GM19397 (cell line): ENCODE measurements at regions not wholly inside any gene's neighbourhood (a gene's known extent, or its start where the extent isn't known, plus 50 kb on each side); places are given as distances from the start of the nearest gene placed in this dataset.
A peak's percentile ranks its signal among the peaks of the same experiment; 100 is the strongest.
"Not testable (repeated sequence)": the region's sequence is repeated elsewhere in the genome, so short reads cannot be mapped to it uniquely, and the experiment has no call there.

Source experiments
- ATAC-seq: cut with Tn5 transposase; IDR thresholded peaks from one replicate; pipeline ENCODE4 v1.9.1; 2021; ENCODE audit warnings: mild to moderate bottlenecking, moderate library complexity; ENCODE audit not compliant: unreplicated experiment

GRCh38 chr7:112938863-112939573 is 147.6 kb downstream of the GPR85 start:
- ATAC-seq, result peak; percentile 7

GRCh38 chr7:112937651-112938415 is 147.6 kb upstream of the TMEM168 start:
- ATAC-seq, result no peak

DNA sequence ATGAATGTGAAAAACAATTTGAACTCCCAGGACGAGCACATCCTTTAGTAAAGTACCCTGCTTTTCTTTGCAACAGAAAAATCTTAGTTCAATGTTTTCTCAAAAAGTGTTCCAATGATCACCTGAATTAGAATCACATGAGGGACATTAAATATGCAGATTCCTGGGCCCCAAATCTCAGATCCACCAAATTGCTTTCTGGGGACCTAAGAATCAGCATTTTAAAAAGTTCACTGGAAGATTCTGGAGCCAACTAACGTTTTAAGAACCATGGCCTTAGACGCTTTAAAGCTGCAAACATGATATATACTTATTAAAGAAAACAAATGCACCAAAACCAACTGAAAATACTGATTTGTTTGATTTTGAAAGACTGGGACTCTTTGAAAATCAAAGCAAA is 143.4 kb upstream of the TMEM168 start:
- ATAC-seq, result no peak

- ATAC-seq, result no peak
These were observed 140.6 kb upstream of the TMEM168 start for GRCh38 chr7:112930787-112931186.

DNA sequence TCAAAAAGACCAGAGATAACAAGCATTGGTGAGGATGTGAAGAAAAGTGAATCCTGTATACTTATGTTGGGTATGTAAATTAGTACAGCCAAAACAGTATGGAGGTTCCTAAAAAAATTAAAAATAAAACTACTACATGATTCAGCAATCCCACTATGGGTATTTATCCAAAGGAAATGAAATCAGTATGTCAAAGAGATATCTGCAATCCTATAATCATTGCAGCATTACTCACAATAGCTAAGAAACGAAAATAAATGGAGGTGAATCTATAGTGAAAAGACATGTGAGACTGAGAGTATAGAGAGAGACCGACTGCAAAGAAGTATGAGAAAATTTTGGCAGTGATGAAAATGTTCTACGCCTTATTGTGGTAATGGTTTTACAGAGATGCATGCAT is 139.2 kb upstream of the TMEM168 start:
- ATAC-seq, result no peak

GRCh38 chr7:112926018-112926417 is 135.8 kb upstream of the TMEM168 start:
- ATAC-seq, result no peak

DNA sequence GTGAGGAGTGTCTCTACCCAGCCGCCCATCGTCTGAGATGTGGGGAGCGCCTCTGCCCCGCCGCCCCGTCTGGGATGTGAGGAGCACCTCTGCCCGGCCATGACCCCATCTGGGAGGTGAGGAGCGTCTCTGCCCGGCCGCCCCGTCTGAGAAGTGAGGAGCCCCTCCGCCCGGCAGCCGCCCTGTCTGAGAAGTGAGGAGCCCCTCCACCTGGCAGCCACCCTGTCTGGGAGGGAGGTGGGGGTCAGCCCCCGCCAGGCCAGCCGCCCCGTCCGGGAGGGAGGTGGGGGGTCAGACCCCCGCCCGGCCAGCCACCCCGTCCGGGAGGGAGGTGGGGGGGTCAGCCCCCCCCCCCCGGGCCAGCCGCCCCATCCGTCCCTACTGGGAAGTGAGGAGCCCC is 132.4 kb upstream of the TMEM168 start:
- not testable (repeated sequence) for ATAC-seq

- ATAC-seq, result not testable (repeated sequence)
These were observed 126.2 kb upstream of the TMEM168 start for GRCh38 chr7:112916431-112916830.

DNA sequence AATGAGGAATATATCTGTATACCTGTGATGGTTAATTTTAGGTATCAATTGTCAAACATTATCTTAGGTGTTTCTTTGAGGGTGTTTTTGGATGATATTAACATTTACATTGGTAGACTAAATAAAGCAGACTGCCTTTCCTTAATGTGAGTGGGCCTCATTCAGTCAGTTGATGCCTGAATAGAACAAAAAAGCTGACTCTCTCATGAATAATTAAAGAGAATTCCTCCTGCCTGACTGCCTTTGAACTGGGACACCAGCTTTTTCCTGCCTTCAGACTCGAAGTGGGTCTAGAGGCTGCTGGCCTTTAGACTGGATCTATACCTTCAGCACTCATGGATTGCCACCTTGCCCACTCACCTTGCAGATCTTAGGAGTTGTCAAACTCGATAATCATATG is 117.9 kb upstream of the TMEM168 start:
- no peak for ATAC-seq

- no peak for ATAC-seq
These were observed 117.5 kb upstream of the TMEM168 start for GRCh38 chr7:112907658-112908057.

GRCh38 chr7:112905950-112906349 is 115.8 kb upstream of the TMEM168 start:
- no peak for ATAC-seq

DNA sequence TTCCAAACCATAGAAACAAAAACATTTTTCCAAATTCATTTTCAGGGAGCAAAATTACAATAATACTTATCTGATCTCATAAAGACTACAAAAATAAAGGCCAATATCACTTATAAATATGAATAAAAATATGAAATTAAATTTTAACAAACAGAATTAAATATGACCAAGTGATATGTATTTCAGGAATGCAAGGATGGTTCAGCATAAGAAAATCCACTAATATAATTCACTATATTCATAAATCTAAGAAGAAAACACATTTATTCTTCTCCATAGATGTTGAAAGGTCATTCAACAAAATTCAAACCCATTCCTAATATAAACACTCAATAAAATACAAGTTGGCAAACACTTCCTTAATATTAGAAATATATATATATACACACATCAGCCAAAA is 115.2 kb upstream of the TMEM168 start:
- ATAC-seq, result no peak

DNA sequence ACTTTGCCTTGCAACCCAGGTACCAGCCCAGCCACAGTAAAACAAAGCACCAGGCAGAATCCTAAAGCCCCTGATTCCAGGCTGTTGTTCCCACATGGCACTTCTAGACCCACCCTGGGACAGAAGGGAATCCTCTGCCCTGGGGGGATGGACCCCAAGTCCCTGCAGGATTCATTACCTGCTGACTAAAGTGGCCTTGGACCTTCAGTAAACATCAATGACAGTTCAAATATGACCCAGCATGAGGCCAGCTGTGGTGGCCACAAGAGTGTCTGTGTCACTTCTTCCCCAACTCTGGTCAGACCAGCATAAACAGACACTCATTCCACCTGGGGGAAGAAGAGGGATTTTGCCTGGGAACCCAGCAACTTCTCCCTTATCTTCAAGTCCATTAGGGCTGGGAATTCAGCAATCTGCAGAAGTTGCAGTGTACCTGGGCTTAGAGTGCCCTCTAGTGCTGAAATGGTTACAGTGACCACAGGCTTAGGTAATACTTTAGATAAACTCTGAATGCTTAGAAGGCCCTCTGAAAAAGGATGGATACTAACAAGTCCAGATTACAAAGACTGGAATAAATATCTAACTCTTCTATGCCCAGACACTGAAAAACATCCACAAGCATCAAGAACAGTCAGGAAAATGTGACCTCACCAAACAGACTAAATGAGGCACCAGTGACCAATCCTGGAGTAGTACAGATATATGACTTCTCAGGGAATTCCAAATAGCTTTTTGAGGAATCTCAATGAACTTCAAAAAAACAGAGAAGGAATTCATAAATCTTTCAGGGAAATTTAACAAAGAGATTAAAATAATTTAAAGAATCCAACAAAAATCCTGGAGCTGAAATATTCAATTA is 108.5 kb upstream of the TMEM168 start:
- ATAC-seq, result peak; percentile 83

DNA sequence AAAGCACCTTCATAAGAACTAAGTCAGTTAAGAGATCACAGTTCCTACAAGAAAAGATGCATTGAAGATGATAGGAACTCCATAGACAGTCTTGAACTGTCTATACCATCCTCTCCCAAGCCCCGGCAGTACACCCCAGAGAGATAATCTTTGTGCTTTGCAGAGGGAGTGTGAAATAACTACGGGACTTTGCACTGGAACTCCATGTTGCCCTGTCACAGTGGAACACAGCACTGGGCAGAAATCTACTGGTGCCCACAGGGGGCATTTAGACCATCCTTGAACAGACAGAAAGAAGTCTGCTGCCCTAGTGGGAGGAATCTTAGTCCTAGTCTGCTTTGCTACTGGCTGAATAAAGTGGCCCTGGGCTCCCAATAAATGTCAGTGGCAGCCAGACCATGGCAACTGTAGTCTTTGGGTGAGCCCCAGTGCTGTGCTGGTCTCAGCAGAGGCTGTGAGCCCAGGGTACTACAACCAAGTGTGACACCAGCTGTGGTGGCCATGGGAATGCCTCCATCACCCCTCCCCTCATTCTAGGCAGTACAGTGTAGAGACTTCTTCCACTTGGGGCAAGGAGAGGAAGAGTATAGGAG is 107.7 kb upstream of the TMEM168 start:
- ATAC-seq, result no peak

DNA sequence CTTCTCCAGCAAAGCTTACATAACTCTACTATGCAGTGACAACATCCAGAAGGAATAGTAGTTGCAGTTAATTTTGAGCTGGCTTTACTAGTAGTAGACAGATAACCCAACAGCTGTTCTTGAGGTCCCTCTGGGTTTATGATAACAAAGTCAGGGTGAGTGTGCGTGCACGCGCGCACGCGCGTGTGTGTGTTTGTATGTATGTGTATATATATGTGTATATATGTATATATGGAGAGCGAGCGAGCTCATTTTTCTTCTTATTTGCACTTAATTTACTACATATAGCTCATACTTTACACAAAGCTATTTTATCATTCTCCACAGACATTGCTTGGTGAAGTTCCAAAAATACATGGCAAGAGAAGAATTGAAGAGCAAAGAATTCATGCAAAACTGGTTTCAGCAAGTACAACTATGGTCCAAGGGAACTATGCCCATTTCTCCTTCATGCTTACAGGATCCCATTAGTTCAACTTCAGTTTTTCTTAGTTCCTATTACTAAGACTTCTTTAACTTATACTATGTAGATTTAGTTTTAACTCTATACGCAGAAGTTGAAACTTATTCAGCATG is 105.9 kb upstream of the TMEM168 start:
- no peak for ATAC-seq

- no peak for ATAC-seq
These were observed 102.1 kb upstream of the TMEM168 start for GRCh38 chr7:112892263-112892662.

DNA sequence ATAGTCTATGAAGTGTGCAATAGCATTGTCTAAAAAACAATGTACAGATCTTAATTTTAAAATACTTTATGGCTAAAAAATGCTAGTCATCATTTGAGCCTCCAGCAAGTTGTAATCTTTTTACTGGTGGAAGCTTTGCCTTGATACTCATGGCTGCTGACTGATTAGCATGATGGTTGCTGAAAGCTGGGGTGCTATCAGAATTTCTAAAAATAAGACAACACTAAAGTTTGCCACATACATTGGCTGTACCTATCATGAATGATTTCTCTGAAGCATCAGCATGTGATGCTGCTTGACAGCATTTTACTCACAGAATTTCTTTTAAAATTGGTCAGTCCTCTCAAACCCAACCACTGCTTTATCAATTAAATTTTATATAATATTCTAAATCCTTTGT is 101.5 kb upstream of the TMEM168 start:
- no peak for ATAC-seq

DNA sequence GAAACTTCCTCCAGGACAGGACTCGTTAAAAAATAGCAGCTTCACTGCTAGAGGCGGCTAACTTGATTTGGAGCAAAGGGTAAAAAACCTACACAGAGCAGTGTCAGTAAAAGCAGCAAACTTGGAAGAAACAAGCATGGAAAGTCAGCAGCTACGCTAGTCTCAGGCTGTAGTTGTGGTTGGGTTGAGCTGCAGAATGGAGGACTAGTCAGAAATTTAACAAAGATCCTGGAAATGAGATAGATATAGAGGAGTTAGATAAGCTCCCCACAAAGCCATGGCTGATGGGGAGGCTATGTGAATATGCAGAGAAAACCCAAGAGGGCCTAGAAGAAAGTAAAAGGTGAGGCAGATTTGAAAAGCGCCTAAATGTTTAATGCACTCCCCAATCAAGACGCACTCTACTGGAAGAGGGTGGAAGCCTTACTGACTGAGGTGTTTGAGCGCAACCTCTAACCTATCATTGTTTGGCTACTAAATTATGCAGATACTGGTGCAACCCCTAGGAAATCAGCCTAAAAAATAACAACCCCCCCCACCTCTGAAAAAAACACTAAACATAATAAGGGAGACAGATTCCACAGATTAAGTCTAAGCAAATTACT is 99.7 kb upstream of the TMEM168 start:
- ATAC-seq, result no peak

GRCh38 chr7:112889268-112889667 is 99.1 kb upstream of the TMEM168 start:
- ATAC-seq, result no peak

DNA sequence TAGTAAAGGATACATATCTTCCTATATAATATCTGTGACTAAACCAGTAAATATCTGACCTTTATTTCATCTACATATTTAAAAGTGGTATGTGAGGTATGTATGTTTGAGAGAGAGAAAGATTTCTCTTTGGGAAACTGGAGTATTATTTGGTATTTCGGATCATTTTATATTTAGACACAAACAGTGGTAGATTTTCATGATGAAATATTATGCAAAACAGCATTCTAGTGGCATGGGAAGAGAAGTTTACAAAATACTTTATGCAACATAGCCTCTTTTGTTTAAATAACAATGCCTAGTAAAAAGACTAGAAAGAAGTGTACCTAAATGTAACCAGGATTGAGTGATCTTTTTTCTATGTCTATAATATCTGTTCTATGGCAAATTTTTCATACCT is 98.6 kb upstream of the TMEM168 start:
- no peak for ATAC-seq
